Heart right ventricle (tissue), 16 donors: ENCODE measurements at regions not wholly inside any gene's neighbourhood (a gene's known extent, or its start where the extent isn't known, plus 50 kb on each side); places are given as distances from the start of the nearest gene placed in this dataset.

Source experiments
- ATAC-seq, 8 donors: fragments of 200-7000 bp; cut with Tn5 transposase; one replicate each; pipeline ENCODE4 v1.9.1; 2020; ENCODE audit warnings: mild to moderate bottlenecking in 8 of 8, moderate library complexity in 8 of 8, moderate number of reproducible peaks in 1 of 8
- DNase-seq, 2 donors: peaks; one replicate each; pipeline ENCODE4 v3.0.0-alpha.2; 2020
- H3K27ac ChIP-seq, 10 donors: fragments of 200-600 bp; sonication (generic) in 2 of 10; one replicate each; pipeline versions ENCODE4 v1.5.0 to v1.8.0; 2020 to 2022; ENCODE audit warnings: mild to moderate bottlenecking in 3 of 10
- H3K27me3 ChIP-seq, 7 donors: fragments of 200-600 bp; one replicate each; pipeline ENCODE4 v1.8.0; 2021 to 2022; ENCODE audit warnings: mild to moderate bottlenecking in 2 of 7
- H3K36me3 ChIP-seq, 9 donors: fragments of 200-600 bp; sonication (generic) in 1 of 9; one replicate each; pipeline versions ENCODE4 v1.5.0 to v1.8.0; 2020 to 2022; ENCODE audit warnings: mild to moderate bottlenecking in 2 of 9
- H3K4me1 ChIP-seq, 9 donors: fragments of 200-600 bp; sonication (generic) in 1 of 9; one replicate each; pipeline versions ENCODE4 v1.5.0 to v1.8.0; 2020 to 2022; ENCODE audit warnings: mild to moderate bottlenecking in 4 of 9
- H3K4me3 ChIP-seq, 10 donors: fragments of 200-600 bp; sonication (generic) in 2 of 10; one replicate each; pipeline versions ENCODE4 v1.5.0 to v1.8.0; 2020 to 2022; ENCODE audit warnings: mild to moderate bottlenecking in 7 of 10, moderate library complexity in 2 of 10
- H3K9me3 ChIP-seq, 11 donors: fragments of 200-600 bp in 10 of 11; sonication (generic) in 2 of 11; one replicate each; pipeline versions ENCODE4 v1.5.0 to v1.8.0; 2013 to 2022; ENCODE audit warnings: mild to moderate bottlenecking in 2 of 11, control low read depth in 1 of 11, moderate library complexity in 1 of 11
- WGBS, 2 donors: extraction: QIAGEN DNeasy Blood & Tissue Kit; methylation state at CpG; one replicate each; pipeline ENCODE4 v1.1.7; 2013; ENCODE audit warnings: inconsistent platforms in 1 of 2; 5-methylcytosine and 5-hydroxymethylcytosine counted together
- intact Hi-C, 10 donors: fragments of 100-400 bp; cut with DNase I; formaldehyde crosslinking; loops; one replicate each; pipeline versions ENCODE4 v1.11.1 to v1.14.2; 2022
- TF ChIP-seq, protein P1 (sequence below), 9 donors: fragments of 200-600 bp; sonication (generic) in 2 of 9; IDR thresholded peaks; one replicate each; pipeline versions ENCODE4 v1.5.0 to v1.8.0; 2021 to 2022; ENCODE audit warnings: antibody characterized with exemption in 9 of 9, mild to moderate bottlenecking in 5 of 9, moderate library complexity in 1 of 9
- donor health status: Arrhythmogenic right ventricular cardiomyopathy.
- donor health status: ischemic (EF 13 %, LVEDD 7.1; RV severe dilation, severe dysfunction).
- donor health status: healthy with polysubstance abuse.
- donor health status: DM: no; HTN: yes; CAD: no.
- donor health status: DM: no; HTN: no; CAD: no.
- donor health status: ischemic (EF 25% LVEDD 6.9; RV normal size, moderate dysfunction).
- donor health status: ischemic (EF 25% LVEDD 5.7; RV mildly dilated, moderate dysfunction).
- donor health status: healthy.
- donor health status: DM: yes; HTN: yes; CAD: no.
- donor health status: Ischemic cardiomyopathy.
- donor health status: ischemic (EF 35%, LVEDD 5.7; RV mildly dilated, moderate dysfunction).
- donor health status: nonischemic (EF 11% LVEDD 7.7; RV severe dilation, severe dysfunction).
- donor health status: DM: yes; HTN: yes; CAD: no.
- donor health status: PGD.
- donor health status: ischemic (EF 29% LVEDD 5.4; RV normal size, mild dysfunction).
- donor health status: nonischemic (EF 23%, LVEDD 6.1; RV moderate dilation, normal function).

DNA sequence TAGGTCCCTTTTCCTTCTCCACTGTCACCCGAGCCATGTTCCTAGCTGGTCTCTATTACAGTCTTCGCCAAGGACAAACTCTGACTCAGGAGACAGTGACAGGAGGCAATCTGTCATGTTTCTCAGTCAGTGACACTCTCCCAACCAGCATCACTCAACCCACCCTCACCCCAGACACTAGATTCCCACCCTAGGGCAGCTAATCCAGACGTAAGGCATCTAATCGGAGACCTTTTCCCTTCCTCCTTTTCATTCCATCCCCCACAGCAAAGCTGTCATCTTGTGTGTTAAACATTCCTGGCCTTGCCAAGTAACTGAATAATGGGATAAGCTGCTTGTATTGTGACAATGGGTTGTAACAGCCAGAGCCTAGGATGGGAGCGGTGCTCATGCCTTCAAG is 95.2 kb downstream of the SNX18 start:
- intact Hi-C loops, result no loop called here
- Histone ChIP-seq H3K4me3 (no peak overlapping the region), H3K27me3 (no peaks in the 10 kb centered on the region), H3K36me3 (no peaks in the 10 kb centered on the region), H3K27ac (no peak overlapping the region), H3K9me3 (no peaks in the 10 kb centered on the region), H3K4me1 (peaks cover 0 to 62% (median 7%) of the 10 kb centered on the region in 9 donors)
- 92 to 94% methylated on average over 5 of the region's 5 CpGs for WGBS, 2 donors
- ATAC-seq (no peak), DNase-seq (no peak)
- TF ChIP-seq, protein P1, sequence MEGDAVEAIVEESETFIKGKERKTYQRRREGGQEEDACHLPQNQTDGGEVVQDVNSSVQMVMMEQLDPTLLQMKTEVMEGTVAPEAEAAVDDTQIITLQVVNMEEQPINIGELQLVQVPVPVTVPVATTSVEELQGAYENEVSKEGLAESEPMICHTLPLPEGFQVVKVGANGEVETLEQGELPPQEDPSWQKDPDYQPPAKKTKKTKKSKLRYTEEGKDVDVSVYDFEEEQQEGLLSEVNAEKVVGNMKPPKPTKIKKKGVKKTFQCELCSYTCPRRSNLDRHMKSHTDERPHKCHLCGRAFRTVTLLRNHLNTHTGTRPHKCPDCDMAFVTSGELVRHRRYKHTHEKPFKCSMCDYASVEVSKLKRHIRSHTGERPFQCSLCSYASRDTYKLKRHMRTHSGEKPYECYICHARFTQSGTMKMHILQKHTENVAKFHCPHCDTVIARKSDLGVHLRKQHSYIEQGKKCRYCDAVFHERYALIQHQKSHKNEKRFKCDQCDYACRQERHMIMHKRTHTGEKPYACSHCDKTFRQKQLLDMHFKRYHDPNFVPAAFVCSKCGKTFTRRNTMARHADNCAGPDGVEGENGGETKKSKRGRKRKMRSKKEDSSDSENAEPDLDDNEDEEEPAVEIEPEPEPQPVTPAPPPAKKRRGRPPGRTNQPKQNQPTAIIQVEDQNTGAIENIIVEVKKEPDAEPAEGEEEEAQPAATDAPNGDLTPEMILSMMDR (IDR thresholded peaks at IDR 0.05), result no peak

GRCh38 chr5:54611290-54611951 is 93.9 kb downstream of the SNX18 start:
- WGBS, 2 donors, result 71 to 73% methylated on average over 5 of the region's 5 CpGs
- no peaks in the 10 kb centered on the region for H3K27me3 ChIP-seq
- H3K4me3 ChIP-seq, result no peak overlapping the region
- H3K27ac ChIP-seq, result peak overlapping the region in 1 of 10 donors; percentile 67
- intact Hi-C loops, result no loop called here
- no peaks in the 10 kb centered on the region for H3K9me3 ChIP-seq
- TF ChIP-seq, protein P1 (IDR thresholded peaks at IDR 0.05), result no peak
- H3K4me1 ChIP-seq, result peaks cover 0 to 54% (median 7%) of the 10 kb centered on the region in 9 donors
- DNase-seq, result no peak
- H3K36me3 ChIP-seq, result no peaks in the 10 kb centered on the region
- no peak for ATAC-seq

DNA sequence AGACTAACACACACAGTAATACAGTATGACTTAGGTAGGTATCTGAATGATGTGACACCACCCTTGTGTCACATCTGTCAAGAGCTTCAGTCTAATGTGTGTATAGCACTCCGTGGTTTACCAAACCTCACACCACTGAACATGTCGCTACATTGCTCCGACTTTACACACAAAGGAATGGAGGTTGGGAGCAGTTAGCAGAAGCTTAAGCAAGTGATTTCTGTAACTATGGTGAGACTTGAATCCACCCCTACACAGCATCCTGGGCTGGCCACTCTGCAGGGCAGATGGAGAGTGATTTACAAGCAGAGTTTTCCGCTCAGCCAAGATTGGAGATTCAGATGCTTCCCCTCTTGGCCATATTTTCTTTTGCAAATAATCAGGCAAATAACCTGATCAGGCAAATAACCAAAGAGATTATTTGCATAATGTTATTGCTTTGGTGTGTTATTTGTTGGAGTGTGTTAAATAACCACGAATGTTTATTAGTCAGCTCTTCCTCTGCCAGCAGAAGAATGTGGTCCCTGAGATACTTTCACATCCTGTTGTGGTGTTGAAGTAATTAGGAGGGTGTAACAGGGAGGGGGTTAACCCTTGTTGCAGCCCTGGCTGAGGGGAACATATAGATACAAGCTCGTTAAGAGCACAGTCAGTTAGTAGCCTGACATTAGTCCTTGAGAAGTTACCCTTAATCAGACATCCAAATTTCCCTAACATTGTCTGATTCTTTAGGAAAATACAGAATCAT is 92.8 kb downstream of the SNX18 start:
- no peaks in the 10 kb centered on the region for H3K36me3 ChIP-seq
- WGBS, 2 donors, result 68 to 71% methylated on average over 6 of the region's 6 CpGs
- DNase-seq (no peak), ATAC-seq (peak in 6 of 8 donors; percentile 33 to 74 (median 56))
- H3K27ac ChIP-seq, result peak overlapping the region in 1 of 10 donors; percentile 67
- peaks cover 0 to 44% (median 0%) of the 10 kb centered on the region in 9 donors for H3K4me1 ChIP-seq
- H3K27me3 ChIP-seq, result no peaks in the 10 kb centered on the region
- intact Hi-C loops, result no loop called here
- H3K4me3 ChIP-seq, result no peak overlapping the region
- no peaks in the 10 kb centered on the region for H3K9me3 ChIP-seq
- TF ChIP-seq, protein P1 (IDR thresholded peaks at IDR 0.05), result no peak

GRCh38 chr5:54608423-54609085 is 91.0 kb downstream of the SNX18 start:
- Histone ChIP-seq H3K4me3 (no peak overlapping the region), H3K27me3 (no peaks in the 10 kb centered on the region), H3K27ac (peak overlapping the region in 1 of 10 donors; percentile 36), H3K4me1 (peaks cover 0 to 40% (median 0%) of the 10 kb centered on the region in 9 donors), H3K9me3 (no peaks in the 10 kb centered on the region), H3K36me3 (no peaks in the 10 kb centered on the region)
- intact Hi-C loops, result no loop called here
- TF ChIP-seq, protein P1 (IDR thresholded peaks at IDR 0.05), result no peak
- DNase-seq (no peak), ATAC-seq (peak in 1 of 8 donors; percentile 11)
- 83 to 87% methylated on average over 3 of the region's 3 CpGs for WGBS, 2 donors
